ENCODE measurements at regions not wholly inside any gene's neighbourhood (a gene's known extent, or its start where the extent isn't known, plus 50 kb on each side); places are given as distances from the start of the nearest gene placed in this dataset.

DNA sequence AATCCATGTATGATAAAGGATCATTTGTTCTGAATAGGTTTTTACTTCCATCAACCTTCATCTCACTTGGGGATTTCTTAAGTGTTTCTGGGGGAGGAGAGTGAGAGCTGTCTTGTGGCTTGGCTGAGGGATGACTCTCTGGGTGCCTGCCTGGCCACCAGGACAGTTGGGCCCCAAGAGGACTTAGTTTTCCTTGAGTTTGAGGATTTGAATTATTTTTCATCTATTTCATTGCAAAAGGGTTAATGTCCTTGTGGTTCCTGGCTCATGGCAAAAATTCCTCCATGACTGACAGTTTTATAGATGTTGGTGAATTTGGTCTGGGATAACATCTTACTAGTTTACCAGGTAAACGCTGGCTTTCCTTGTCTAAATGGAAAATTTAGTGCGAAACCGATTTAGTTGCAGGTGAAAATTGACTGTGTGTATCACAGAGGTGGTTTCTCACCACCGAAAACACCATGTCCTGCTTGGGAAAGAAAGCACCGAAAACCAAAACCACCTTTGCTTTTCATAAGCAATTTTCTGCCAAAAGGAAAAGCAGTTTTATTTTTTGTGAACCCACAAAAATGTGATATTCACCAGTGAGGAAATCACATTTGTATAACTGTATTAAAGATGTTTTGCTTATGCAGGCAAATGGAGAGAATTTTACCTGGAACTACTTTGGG, 331.3 kb upstream of the SFRP2 start:
- H2BK20ac ChIP-seq (ENCODE audit: low read length) = no peak overlapping the region
- no peak overlapping the region for H4K91ac ChIP-seq (replicated peaks; ENCODE audit: insufficient read length, low read length)
- no peak overlapping the region for H2BK12ac ChIP-seq (ENCODE audit: low read depth, low read length)
- no peak overlapping the region for H3K4me3 ChIP-seq (ENCODE audit: extremely low read depth in 1 of 4, insufficient read depth in 2 of 4, low read depth in 3 of 4, low read length in 4 of 4)
- no peaks in the 10 kb centered on the region for H3K27me3 ChIP-seq (replicated peaks in 1 of 4; ENCODE audit: control insufficient read depth in 3 of 4, extremely low read depth in 1 of 4, insufficient read depth in 3 of 4, low read length in 3 of 4)
- no peak for DNase-seq (ENCODE audit: low read depth in 1 of 2, low spot score in 2 of 2)
- H3K23ac ChIP-seq (ENCODE audit: insufficient read length) = no peak overlapping the region
- H2AFZ ChIP-seq (ENCODE audit: low read length) = no peak overlapping the region
- H3K4ac ChIP-seq (replicated peaks; ENCODE audit: insufficient read length, low read depth, low read length) = no peak overlapping the region
- no peak for FAIRE-seq
- no peak overlapping the region for H3K14ac ChIP-seq (ENCODE audit: insufficient read length)
- H3K27ac ChIP-seq (ENCODE audit: low read depth, low read length) = no peak overlapping the region
- H4K20me1 ChIP-seq (replicated peaks in 1 of 2; ENCODE audit: control insufficient read depth in 1 of 2, insufficient read depth in 2 of 2, low read length in 2 of 2) = no peaks in the 10 kb centered on the region
- H3K4me2 ChIP-seq (ENCODE audit: insufficient read depth in 1 of 2, low read depth in 2 of 2, low read length in 2 of 2) = no peak overlapping the region
- H3K23me2 ChIP-seq (ENCODE audit: low read depth, low read length) = no peaks in the 10 kb centered on the region
- POLR2A ChIA-PET (ENCODE audit: partially characterized antibody) = no interaction called here
- H3K4me1 ChIP-seq (replicated peaks in 1 of 4; ENCODE audit: control insufficient read depth in 3 of 4, insufficient read depth in 4 of 4, low read length in 3 of 4) = no peaks in the 10 kb centered on the region
- no peak overlapping the region for H3K56ac ChIP-seq (replicated peaks; ENCODE audit: insufficient read length, low read depth, low read length)
- no peak overlapping the region for H2BK15ac ChIP-seq (ENCODE audit: low read length)
- 95% methylated on average over 5 of the region's 5 CpGs; no CpG with 5 or more reads in 1 of the 2 experiments for WGBS, 2 experiments (ENCODE audit: extremely low coverage in 1 of 2, insufficient coverage in 1 of 2, insufficient read length in 1 of 2, insufficient replicate concordance in 2 of 2, low coverage in 1 of 2, low lambda C conversion rate in 2 of 2, missing lambda C conversion rate in 1 of 2)
- H3K9ac ChIP-seq (replicated peaks in 1 of 4; ENCODE audit: extremely low read depth in 1 of 4, low read depth in 3 of 4, low read length in 3 of 4) = no peak overlapping the region
- H4K5ac ChIP-seq (ENCODE audit: insufficient read length, low read depth, low read length) = no peak overlapping the region
- no peaks in the 10 kb centered on the region for H3K79me2 ChIP-seq (ENCODE audit: control insufficient read depth in 1 of 2, insufficient read depth in 2 of 2, low read length in 2 of 2)
- CTCF ChIA-PET (ENCODE audit: partially characterized antibody) = interaction anchor here (1.1 kb wide), 1 partner anchor 14 kb away, joined by 4 read pairs; no protein-coding TSS in a partner anchor
- H4K8ac ChIP-seq (ENCODE audit: extremely low read depth, insufficient read depth, low read length) = no peak overlapping the region
- H3K36me3 ChIP-seq (ENCODE audit: control insufficient read depth in 2 of 4, insufficient read depth in 4 of 4, low read length in 3 of 4) = no peaks in the 10 kb centered on the region
- H3K18ac ChIP-seq (ENCODE audit: extremely low read depth, low read length) = no peak overlapping the region
- no peaks in the 10 kb centered on the region for H3K79me1 ChIP-seq (ENCODE audit: low read depth, low read length)
- H2AK5ac ChIP-seq (ENCODE audit: low read depth, low read length) = no peak overlapping the region
- no peaks in the 10 kb centered on the region for H3K9me3 ChIP-seq (ENCODE audit: insufficient read depth in 2 of 2, low read depth in 1 of 2, low read length in 1 of 2)
- H2BK5ac ChIP-seq (ENCODE audit: low read depth, low read length) = no peak overlapping the region
- H2BK120ac ChIP-seq (replicated peaks; ENCODE audit: low read depth, low read length) = no peak overlapping the region
- no peak for TF ChIP-seq SUZ12 (IDR thresholded peaks at IDR 0.05; ENCODE audit: low read length)
- TF ChIP-seq RAD21 (IDR thresholded peaks at IDR 0.05 in 1 of 2, conservative IDR thresholded peaks at IDR 0.05 in 1 of 2; ENCODE audit: low read depth in 2 of 2, low read length in 2 of 2) = no peak
- no peak for TF ChIP-seq TBP (IDR thresholded peaks at IDR 0.05; ENCODE audit: low read depth, low read length)
- TF ChIP-seq SP1 (IDR thresholded peaks at IDR 0.05; ENCODE audit: low read depth, low read length) = no peak
- TF ChIP-seq ZNF274 (IDR thresholded peaks at IDR 0.05; ENCODE audit: borderline replicate concordance, extremely low read depth, low read length) = no peak
- TF ChIP-seq SIX5 (IDR thresholded peaks at IDR 0.05; ENCODE audit: low read depth, low read length) = no peak
- no peak for TF ChIP-seq TEAD4 (IDR thresholded peaks at IDR 0.05; ENCODE audit: low read depth, low read length)
- no peak for TF ChIP-seq SRF (IDR thresholded peaks at IDR 0.05; ENCODE audit: low read depth, low read length)
- TF ChIP-seq NRF1 (IDR thresholded peaks at IDR 0.05; ENCODE audit: low read depth, low read length) = no peak
- TF ChIP-seq EGR1 (IDR thresholded peaks at IDR 0.05; ENCODE audit: borderline replicate concordance, low read depth, low read length) = no peak

All from H1 (cell line).